Nephron (organoid): ENCODE measurements at regions not wholly inside any gene's neighbourhood (a gene's known extent, or its start where the extent isn't known, plus 50 kb on each side); places are given as distances from the start of the nearest gene placed in this dataset.
A peak's percentile ranks its signal among the peaks of the same experiment; 100 is the strongest.
"Not testable (repeated sequence)": the region's sequence is repeated elsewhere in the genome, so short reads cannot be mapped to it uniquely, and the experiment has no call there.

Experiments
- H3K27ac Mint-ChIP-seq, 3 experiments: 2 replicates each; pipeline ENCODE4 v1.8.0; 2020; ENCODE audit warnings: mixed read lengths in 3 of 3, mild to moderate bottlenecking in 2 of 3, moderate library complexity in 1 of 3
- H3K27me3 Mint-ChIP-seq: 2 replicates; pipeline ENCODE4 v1.8.0; 2021; ENCODE audit warnings: low read depth, mild to moderate bottlenecking, moderate library complexity, mixed read lengths
- H3K36me3 Mint-ChIP-seq: 2 replicates; pipeline ENCODE4 v1.8.0; 2020; ENCODE audit warnings: low read depth, mixed read lengths
- H3K4me1 Mint-ChIP-seq: 2 replicates; pipeline ENCODE4 v1.8.0; 2020; ENCODE audit warnings: mixed read lengths
- H3K4me3 Mint-ChIP-seq, 3 experiments: 2 replicates each; pipeline ENCODE4 v1.8.0; 2020; ENCODE audit warnings: mild to moderate bottlenecking in 3 of 3, mixed read lengths in 3 of 3, moderate library complexity in 2 of 3
- H3K9me3 Mint-ChIP-seq: 2 replicates; pipeline ENCODE4 v1.8.0; 2020; ENCODE audit warnings: mixed read lengths
- TF ChIP-seq, protein P1 (sequence below), 3 experiments: fragments of 200-600 bp; sonication (generic); IDR thresholded peaks; one replicate each; pipeline ENCODE4 v1.5.0; 2021; ENCODE audit warnings: antibody characterized with exemption in 3 of 3; ENCODE audit not compliant: unreplicated experiment in 3 of 3

DNA sequence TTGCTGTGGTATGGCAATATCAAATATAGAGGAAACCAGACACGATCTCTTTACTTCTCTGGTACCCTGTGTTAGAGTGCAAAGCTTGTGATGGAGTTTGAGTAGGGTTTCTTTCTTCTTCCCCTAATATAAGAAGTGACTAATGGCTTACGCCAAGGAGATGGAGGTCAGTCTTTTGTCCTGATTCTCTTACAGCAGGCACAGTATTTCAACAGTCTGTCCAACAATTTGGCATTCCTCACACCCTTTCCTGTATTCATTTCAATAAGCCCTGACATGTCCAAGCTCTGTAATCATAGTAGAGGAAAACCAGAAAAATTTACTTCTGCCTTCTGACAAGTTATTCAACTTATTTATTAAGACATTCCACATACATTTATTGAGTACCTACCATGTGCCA lies 546.2 kb downstream of the TMEM135 start:
- Mint-ChIP-seq H3K9me3 (peaks cover 17% of the 10 kb centered on the region), H3K36me3 (no peaks in the 10 kb centered on the region), H3K27me3 (no peaks in the 10 kb centered on the region), H3K4me3 (no peak overlapping the region), H3K4me1 (no peaks in the 10 kb centered on the region), H3K27ac (no peak overlapping the region)
- TF ChIP-seq, protein P1, sequence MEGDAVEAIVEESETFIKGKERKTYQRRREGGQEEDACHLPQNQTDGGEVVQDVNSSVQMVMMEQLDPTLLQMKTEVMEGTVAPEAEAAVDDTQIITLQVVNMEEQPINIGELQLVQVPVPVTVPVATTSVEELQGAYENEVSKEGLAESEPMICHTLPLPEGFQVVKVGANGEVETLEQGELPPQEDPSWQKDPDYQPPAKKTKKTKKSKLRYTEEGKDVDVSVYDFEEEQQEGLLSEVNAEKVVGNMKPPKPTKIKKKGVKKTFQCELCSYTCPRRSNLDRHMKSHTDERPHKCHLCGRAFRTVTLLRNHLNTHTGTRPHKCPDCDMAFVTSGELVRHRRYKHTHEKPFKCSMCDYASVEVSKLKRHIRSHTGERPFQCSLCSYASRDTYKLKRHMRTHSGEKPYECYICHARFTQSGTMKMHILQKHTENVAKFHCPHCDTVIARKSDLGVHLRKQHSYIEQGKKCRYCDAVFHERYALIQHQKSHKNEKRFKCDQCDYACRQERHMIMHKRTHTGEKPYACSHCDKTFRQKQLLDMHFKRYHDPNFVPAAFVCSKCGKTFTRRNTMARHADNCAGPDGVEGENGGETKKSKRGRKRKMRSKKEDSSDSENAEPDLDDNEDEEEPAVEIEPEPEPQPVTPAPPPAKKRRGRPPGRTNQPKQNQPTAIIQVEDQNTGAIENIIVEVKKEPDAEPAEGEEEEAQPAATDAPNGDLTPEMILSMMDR (IDR thresholded peaks at IDR 0.05; ENCODE audit: unreplicated experiment in 3 of 3) = no peak

DNA sequence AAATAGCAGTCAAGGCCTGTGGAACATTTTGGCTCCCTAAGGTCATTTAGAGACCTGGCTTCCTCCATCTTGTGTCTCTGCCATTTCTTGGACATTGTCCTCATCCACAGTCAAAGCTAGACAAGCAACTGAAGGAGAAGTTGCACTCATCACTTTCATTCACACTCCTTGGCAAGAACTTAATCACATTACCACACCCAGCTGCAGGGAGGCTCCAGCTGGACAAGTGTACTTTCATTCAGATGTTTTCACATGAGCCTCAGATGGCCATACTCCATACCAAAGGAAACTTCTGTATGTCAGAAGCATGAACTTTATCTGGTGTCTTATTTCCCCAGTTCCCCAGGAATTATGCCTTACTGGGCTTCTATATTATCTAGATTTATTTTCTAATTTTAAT lies 537.4 kb downstream of the TMEM135 start:
- Mint-ChIP-seq H3K27ac (no peak overlapping the region), H3K36me3 (no peaks in the 10 kb centered on the region), H3K27me3 (peaks cover 6% of the 10 kb centered on the region), H3K9me3 (no peaks in the 10 kb centered on the region), H3K4me1 (peaks cover 5% of the 10 kb centered on the region), H3K4me3 (no peak overlapping the region)
- TF ChIP-seq, protein P1 (IDR thresholded peaks at IDR 0.05; ENCODE audit: unreplicated experiment in 3 of 3) = no peak

DNA sequence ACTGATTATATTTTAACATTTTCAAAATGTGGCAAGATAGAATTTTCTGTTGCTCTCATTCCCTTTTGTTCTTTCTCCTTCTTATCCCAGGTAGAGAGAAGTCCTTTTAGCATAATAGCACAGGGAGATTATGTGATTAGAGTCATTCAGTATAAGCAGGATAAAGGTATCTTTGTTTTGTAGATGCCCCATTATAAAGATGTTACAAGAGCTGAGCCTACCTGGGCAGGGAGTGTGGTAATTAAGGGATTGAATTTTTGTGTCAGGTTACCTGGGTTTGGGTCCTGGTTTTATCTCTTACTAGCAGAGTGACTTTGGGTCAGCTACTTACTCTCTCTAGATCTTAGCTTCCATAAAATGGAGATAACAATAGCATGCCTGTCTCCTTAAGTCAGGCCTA lies 536.5 kb downstream of the TMEM135 start:
- H3K4me3 Mint-ChIP-seq = no peak overlapping the region
- H3K36me3 Mint-ChIP-seq = no peaks in the 10 kb centered on the region
- H3K4me1 Mint-ChIP-seq = peaks cover 5% of the 10 kb centered on the region
- no peaks in the 10 kb centered on the region for H3K9me3 Mint-ChIP-seq
- peaks cover 6% of the 10 kb centered on the region for H3K27me3 Mint-ChIP-seq
- TF ChIP-seq, protein P1 (IDR thresholded peaks at IDR 0.05; ENCODE audit: unreplicated experiment in 3 of 3) = no peak
- H3K27ac Mint-ChIP-seq = no peak overlapping the region

DNA sequence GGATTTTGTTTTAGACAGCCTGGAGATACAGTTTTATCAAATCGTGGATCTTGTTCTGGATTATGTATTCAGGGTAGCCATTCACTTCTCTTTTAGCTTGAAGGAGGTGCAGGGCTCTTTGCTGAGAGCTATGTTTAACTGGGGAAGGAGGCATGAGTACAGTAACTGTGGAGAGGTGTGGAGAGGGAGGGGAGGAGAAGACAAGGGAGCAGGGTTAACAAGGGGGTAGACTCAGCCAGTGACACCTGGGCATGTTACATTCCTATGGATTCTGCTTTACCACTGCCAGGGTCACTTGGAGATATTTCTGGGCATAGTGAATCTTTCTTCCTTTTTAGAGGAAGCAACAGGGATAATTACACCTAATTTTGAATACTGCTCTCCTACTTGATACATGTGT lies 536.0 kb downstream of the TMEM135 start:
- Mint-ChIP-seq H3K36me3 (no peaks in the 10 kb centered on the region), H3K4me3 (no peak overlapping the region), H3K9me3 (no peaks in the 10 kb centered on the region), H3K4me1 (peaks cover 5% of the 10 kb centered on the region), H3K27me3 (peaks cover 6% of the 10 kb centered on the region), H3K27ac (no peak overlapping the region)
- TF ChIP-seq, protein P1 (IDR thresholded peaks at IDR 0.05; ENCODE audit: unreplicated experiment in 3 of 3) = no peak

DNA sequence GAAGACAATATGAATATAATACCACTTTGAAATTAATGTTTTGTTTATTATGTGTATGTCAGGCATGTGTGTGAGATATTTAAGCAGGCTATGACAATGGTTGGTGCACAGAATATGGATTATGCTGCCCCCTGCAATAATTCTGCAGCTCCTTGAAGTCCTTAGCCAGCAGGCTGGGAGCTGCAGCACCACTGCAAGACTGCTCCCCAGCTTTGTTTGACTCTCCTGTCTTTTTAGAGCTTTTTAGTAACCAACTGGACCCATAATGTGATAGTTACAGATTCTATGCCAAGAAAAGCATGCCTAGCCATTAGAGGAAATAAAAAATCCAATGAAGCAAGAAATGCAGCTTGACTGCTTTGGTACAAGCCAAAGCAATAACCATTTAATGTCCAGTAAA lies 535.1 kb downstream of the TMEM135 start:
- H3K36me3 Mint-ChIP-seq = no peaks in the 10 kb centered on the region
- no peak overlapping the region for H3K4me3 Mint-ChIP-seq
- H3K9me3 Mint-ChIP-seq = no peaks in the 10 kb centered on the region
- H3K4me1 Mint-ChIP-seq = peaks cover 5% of the 10 kb centered on the region
- TF ChIP-seq, protein P1 (IDR thresholded peaks at IDR 0.05; ENCODE audit: unreplicated experiment in 3 of 3) = no peak
- peak overlapping the region in 2 of 3 experiments; percentile 18 to 40 for H3K27ac Mint-ChIP-seq
- H3K27me3 Mint-ChIP-seq = peaks cover 6% of the 10 kb centered on the region

DNA sequence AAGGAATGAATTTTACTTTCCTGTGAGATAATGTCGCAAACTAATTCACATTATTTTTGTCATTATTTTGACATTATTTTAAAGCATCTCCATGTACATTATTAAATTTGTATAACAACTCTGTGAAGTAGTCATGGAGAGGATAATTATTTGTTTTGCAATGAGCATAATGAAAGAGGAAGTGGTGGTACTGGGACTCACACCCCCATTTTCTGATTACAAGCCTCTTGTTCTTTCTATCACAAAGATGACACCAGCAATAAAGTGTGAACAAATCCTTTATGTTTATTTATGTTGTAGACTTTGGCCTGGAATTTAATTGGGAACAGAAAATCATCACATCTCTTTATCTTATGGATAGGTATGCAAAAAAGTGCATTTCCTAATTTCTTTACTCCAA lies 522.6 kb downstream of the TMEM135 start:
- H3K27me3 Mint-ChIP-seq = no peaks in the 10 kb centered on the region
- H3K27ac Mint-ChIP-seq = no peak overlapping the region
- no peaks in the 10 kb centered on the region for H3K36me3 Mint-ChIP-seq
- H3K4me1 Mint-ChIP-seq = no peaks in the 10 kb centered on the region
- TF ChIP-seq, protein P1 (IDR thresholded peaks at IDR 0.05; ENCODE audit: unreplicated experiment in 3 of 3) = no peak
- no peak overlapping the region for H3K4me3 Mint-ChIP-seq
- peaks cover 4% of the 10 kb centered on the region for H3K9me3 Mint-ChIP-seq

DNA sequence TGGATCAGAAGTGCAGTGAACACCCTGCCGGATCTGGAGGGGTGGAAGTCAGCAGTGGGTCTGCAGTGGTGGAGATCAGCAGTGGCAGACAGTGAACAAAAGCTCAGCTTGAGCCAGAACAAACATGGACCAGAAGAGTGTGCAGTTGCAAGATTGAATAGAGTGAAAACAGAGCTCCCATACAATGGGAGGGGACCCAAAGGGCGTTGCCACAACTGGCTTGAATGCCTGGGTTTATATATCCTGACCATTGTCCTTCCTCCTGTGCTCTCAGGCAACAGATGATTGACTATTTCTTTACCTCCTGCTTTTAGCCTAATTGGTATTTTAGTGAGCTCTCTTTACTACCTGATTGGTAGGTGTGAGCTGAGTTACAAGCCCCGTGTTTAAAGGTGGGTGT lies 522.1 kb downstream of the TMEM135 start:
- H3K4me3 Mint-ChIP-seq, H3K36me3 Mint-ChIP-seq, H3K9me3 Mint-ChIP-seq, H3K27ac Mint-ChIP-seq, H3K27me3 Mint-ChIP-seq, H3K4me1 Mint-ChIP-seq: not testable (repeated sequence)
